ENCODE measurements at regions not wholly inside any gene's neighbourhood (a gene's known extent, or its start where the extent isn't known, plus 50 kb on each side); places are given as distances from the start of the nearest gene placed in this dataset.

DNA sequence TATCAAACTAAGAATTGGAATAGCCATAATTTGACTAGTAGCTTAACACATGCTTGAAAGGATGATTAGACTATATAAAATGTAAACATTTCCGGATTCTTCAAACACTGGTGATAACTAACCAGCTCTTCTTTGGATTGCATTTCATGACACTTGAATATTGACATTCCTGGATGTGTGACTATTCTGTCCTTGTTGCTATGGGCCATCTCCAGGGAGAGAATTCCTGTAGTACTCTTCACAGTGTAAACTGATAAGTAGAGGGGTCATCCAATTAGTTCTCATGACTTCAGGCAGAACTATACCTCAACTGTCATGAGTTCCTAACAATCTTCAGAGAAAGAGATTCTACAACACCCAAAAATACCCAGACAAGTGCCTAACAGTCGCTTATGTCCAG lies 1026.7 kb upstream of the TENM3 start:
- H3K9me3 Mint-ChIP-seq, result peaks cover 0 to 5% (median 2%) of the 10 kb centered on the region in 7 donors
- no peak overlapping the region for H3K9ac ChIP-seq (ENCODE audit: insufficient read depth, low read length, poor library complexity, severe bottlenecking)
- no peaks in the 10 kb centered on the region for H3K36me3 Mint-ChIP-seq
- H3K36me3 ChIP-seq (replicated peaks in 1 of 2; ENCODE audit: control insufficient read depth in 1 of 2, insufficient read depth in 2 of 2, low read length in 2 of 2), result no peaks in the 10 kb centered on the region
- H3K27ac Mint-ChIP-seq, result no peak overlapping the region
- no peaks in the 10 kb centered on the region for H3K27me3 Mint-ChIP-seq (ENCODE audit: low read depth in 3 of 3)
- H3K4me3 Mint-ChIP-seq, result no peak overlapping the region
- no peak overlapping the region for H3K4me3 ChIP-seq (replicated peaks in 1 of 3; ENCODE audit: low read depth in 2 of 3, low read length in 3 of 3)
- H4K20me1 ChIP-seq (ENCODE audit: insufficient read depth, low read length), result no peaks in the 10 kb centered on the region
- no peak for DNase-seq
- H3K4me2 ChIP-seq (replicated peaks; ENCODE audit: extremely low read depth, low read length, poor library complexity, severe bottlenecking), result no peak overlapping the region
- TF ChIP-seq, protein P1, sequence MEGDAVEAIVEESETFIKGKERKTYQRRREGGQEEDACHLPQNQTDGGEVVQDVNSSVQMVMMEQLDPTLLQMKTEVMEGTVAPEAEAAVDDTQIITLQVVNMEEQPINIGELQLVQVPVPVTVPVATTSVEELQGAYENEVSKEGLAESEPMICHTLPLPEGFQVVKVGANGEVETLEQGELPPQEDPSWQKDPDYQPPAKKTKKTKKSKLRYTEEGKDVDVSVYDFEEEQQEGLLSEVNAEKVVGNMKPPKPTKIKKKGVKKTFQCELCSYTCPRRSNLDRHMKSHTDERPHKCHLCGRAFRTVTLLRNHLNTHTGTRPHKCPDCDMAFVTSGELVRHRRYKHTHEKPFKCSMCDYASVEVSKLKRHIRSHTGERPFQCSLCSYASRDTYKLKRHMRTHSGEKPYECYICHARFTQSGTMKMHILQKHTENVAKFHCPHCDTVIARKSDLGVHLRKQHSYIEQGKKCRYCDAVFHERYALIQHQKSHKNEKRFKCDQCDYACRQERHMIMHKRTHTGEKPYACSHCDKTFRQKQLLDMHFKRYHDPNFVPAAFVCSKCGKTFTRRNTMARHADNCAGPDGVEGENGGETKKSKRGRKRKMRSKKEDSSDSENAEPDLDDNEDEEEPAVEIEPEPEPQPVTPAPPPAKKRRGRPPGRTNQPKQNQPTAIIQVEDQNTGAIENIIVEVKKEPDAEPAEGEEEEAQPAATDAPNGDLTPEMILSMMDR (IDR thresholded peaks at IDR 0.05), result no peak
- no peaks in the 10 kb centered on the region for H3K9me3 ChIP-seq (replicated peaks in 1 of 2; ENCODE audit: control insufficient read depth in 1 of 2, insufficient read depth in 1 of 2, low read length in 2 of 2)
- no peaks in the 10 kb centered on the region for H3K79me2 ChIP-seq (ENCODE audit: insufficient read depth, low read length)
- intact Hi-C loops (cut with micrococcal nuclease), result no loop called here
- no peaks in the 10 kb centered on the region for H3K27me3 ChIP-seq (ENCODE audit: control insufficient read depth in 2 of 2, insufficient read depth in 2 of 2, low read length in 2 of 2)
- no CpG with 5 or more reads among the region's 2 CpGs for WGBS (ENCODE audit: insufficient coverage)
- H3K4me1 Mint-ChIP-seq, result no peaks in the 10 kb centered on the region
- H3K4me1 ChIP-seq (ENCODE audit: control insufficient read depth in 1 of 2, insufficient read depth in 2 of 2, low read length in 2 of 2), result no peaks in the 10 kb centered on the region
- no peak overlapping the region for H2AFZ ChIP-seq (ENCODE audit: insufficient read depth, low read depth, low read length, poor library complexity, severe bottlenecking)
- no peak overlapping the region for H3K27ac ChIP-seq (ENCODE audit: low read depth in 1 of 2, low read length in 2 of 2)

GRCh38 chr4:181219783-181220416 lies 1023.3 kb upstream of the TENM3 start:
- H3K4me3 Mint-ChIP-seq, result no peak overlapping the region
- Histone ChIP-seq H3K9me3 (replicated peaks in 1 of 2; ENCODE audit: control insufficient read depth in 1 of 2, insufficient read depth in 1 of 2, low read length in 2 of 2) (no peaks in the 10 kb centered on the region), H3K4me3 (replicated peaks in 1 of 3; ENCODE audit: low read depth in 2 of 3, low read length in 3 of 3) (no peak overlapping the region), H3K79me2 (ENCODE audit: insufficient read depth, low read length) (no peaks in the 10 kb centered on the region), H4K20me1 (ENCODE audit: insufficient read depth, low read length) (no peaks in the 10 kb centered on the region), H3K36me3 (replicated peaks in 1 of 2; ENCODE audit: control insufficient read depth in 1 of 2, insufficient read depth in 2 of 2, low read length in 2 of 2) (no peaks in the 10 kb centered on the region), H3K4me2 (replicated peaks; ENCODE audit: extremely low read depth, low read length, poor library complexity, severe bottlenecking) (no peak overlapping the region), H3K27ac (ENCODE audit: low read depth in 1 of 2, low read length in 2 of 2) (no peak overlapping the region), H3K27me3 (ENCODE audit: control insufficient read depth in 2 of 2, insufficient read depth in 2 of 2, low read length in 2 of 2) (no peaks in the 10 kb centered on the region), H3K4me1 (ENCODE audit: control insufficient read depth in 1 of 2, insufficient read depth in 2 of 2, low read length in 2 of 2) (no peaks in the 10 kb centered on the region), H2AFZ (ENCODE audit: insufficient read depth, low read depth, low read length, poor library complexity, severe bottlenecking) (no peak overlapping the region), H3K9ac (ENCODE audit: insufficient read depth, low read length, poor library complexity, severe bottlenecking) (no peak overlapping the region)
- no peaks in the 10 kb centered on the region for H3K36me3 Mint-ChIP-seq
- H3K27me3 Mint-ChIP-seq (ENCODE audit: low read depth in 3 of 3), result no peaks in the 10 kb centered on the region
- peaks cover 0 to 5% (median 2%) of the 10 kb centered on the region in 7 donors for H3K9me3 Mint-ChIP-seq
- no peak for DNase-seq
- TF ChIP-seq, protein P1 (IDR thresholded peaks at IDR 0.05), result no peak
- no peak overlapping the region for H3K27ac Mint-ChIP-seq
- intact Hi-C loops (cut with micrococcal nuclease), result no loop called here
- WGBS (ENCODE audit: insufficient coverage), result 90% methylated on average over 1 of the region's 3 CpGs
- H3K4me1 Mint-ChIP-seq, result no peaks in the 10 kb centered on the region

Measured in CD14-positive monocyte (primary cell).